Vagina (tissue), 2 donors: ENCODE measurements at regions not wholly inside any gene's neighbourhood (a gene's known extent, or its start where the extent isn't known, plus 50 kb on each side); places are given as distances from the start of the nearest gene placed in this dataset.

ENCODE experiments used
- DNase-seq, 2 donors: peaks; one replicate each; pipeline ENCODE4 v3.0.0-alpha.2; 2017; ENCODE audit errors: extremely low spot score in 2 of 2
- H3K27ac ChIP-seq: fragments of 200-600 bp; sonication (generic); one replicate; pipeline ENCODE4 v1.5.1; 2019
- H3K27me3 ChIP-seq: fragments of 200-600 bp; sonication (generic); one replicate; pipeline ENCODE4 v1.5.1; 2019
- H3K36me3 ChIP-seq, 2 donors: fragments of 200-600 bp; sonication (generic); one replicate each; pipeline ENCODE4 v1.5.1; 2017 to 2019
- H3K4me1 ChIP-seq: fragments of 200-600 bp; sonication (generic); one replicate; pipeline ENCODE4 v1.5.1; 2019
- H3K4me3 ChIP-seq, 2 donors: fragments of 200-600 bp; sonication (generic); 1 replicate in 1 of 2; 2 replicates in 1 of 2; pipeline ENCODE4 v1.5.1; 2016 to 2019
- H3K9me3 ChIP-seq: fragments of 200-600 bp; sonication (generic); one replicate; pipeline ENCODE4 v1.5.1; 2019
- POLR2A ChIP-seq, 2 donors: fragments of 450-650 bp; IDR thresholded peaks; one replicate each; pipeline ENCODE4 v1.6.1; 2017; ENCODE audit warnings: antibody characterized with exemption in 2 of 2, mild to moderate bottlenecking in 2 of 2, moderate library complexity in 2 of 2
- POLR2AphosphoS5 ChIP-seq, 2 donors: sonication (generic); formaldehyde crosslinking; IDR thresholded peaks; one replicate each; pipeline ENCODE4 v1.9.0; 2017; ENCODE audit warnings: antibody characterized with exemption in 2 of 2, mild to moderate bottlenecking in 2 of 2, low read depth in 1 of 2; ENCODE audit not compliant: insufficient read depth in 1 of 2
- intact Hi-C: fragments of 100-400 bp; cut with DNase I; formaldehyde crosslinking; loops from one replicate; pipeline ENCODE4 v1.15.1; 2023
- TF ChIP-seq, protein P1 (sequence below), 3 experiments: fragments of 450-650 bp in 2 of 3; fragments of 200-600 bp in 1 of 3; sonication (generic) in 1 of 3; IDR thresholded peaks; one replicate each; pipeline ENCODE4 v1.5.1; 2017 to 2019; ENCODE audit warnings: antibody characterized with exemption in 3 of 3, mild to moderate bottlenecking in 2 of 3, moderate library complexity in 2 of 3

DNA sequence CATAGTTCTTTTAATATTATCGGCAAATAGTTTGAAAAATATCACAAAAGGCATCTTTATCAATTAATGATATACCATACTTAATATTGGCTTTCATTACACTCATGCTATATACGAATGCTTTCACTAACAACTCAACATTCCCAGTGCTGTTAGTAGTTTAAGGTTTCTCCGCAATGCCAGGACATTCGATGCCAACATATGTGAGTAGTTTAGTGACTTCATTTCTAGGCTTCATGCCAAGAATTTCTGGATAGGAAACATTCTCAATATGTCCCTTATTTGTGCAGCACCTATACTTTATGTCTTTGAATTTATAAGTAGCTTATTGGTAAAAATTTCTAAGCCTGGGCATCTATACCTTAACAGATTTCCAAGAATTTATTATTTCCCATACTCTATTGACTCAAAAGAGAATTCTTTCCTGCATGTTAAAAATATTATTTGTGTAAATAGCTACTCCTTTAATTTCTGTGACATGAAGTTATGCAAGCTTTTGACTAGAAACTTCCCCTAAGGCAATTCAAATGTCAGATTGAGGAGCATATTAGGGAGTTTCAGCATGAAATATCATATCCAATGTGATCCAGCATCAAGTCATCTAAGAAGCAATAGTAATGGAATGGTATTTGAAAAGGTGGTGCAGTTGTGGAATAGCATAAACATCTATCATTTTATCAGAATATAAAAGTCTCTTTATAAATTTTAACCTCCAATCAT, 236.0 kb upstream of the STXBP5 start:
- Histone ChIP-seq H3K4me3 (no peak overlapping the region), H3K36me3 (no peaks in the 10 kb centered on the region), H3K9me3 (peaks cover 6% of the 10 kb centered on the region), H3K27ac (no peak overlapping the region), H3K4me1 (no peaks in the 10 kb centered on the region), H3K27me3 (no peaks in the 10 kb centered on the region)
- DNase-seq: no peak
- intact Hi-C loops: no loop called here
- TF ChIP-seq, protein P1, sequence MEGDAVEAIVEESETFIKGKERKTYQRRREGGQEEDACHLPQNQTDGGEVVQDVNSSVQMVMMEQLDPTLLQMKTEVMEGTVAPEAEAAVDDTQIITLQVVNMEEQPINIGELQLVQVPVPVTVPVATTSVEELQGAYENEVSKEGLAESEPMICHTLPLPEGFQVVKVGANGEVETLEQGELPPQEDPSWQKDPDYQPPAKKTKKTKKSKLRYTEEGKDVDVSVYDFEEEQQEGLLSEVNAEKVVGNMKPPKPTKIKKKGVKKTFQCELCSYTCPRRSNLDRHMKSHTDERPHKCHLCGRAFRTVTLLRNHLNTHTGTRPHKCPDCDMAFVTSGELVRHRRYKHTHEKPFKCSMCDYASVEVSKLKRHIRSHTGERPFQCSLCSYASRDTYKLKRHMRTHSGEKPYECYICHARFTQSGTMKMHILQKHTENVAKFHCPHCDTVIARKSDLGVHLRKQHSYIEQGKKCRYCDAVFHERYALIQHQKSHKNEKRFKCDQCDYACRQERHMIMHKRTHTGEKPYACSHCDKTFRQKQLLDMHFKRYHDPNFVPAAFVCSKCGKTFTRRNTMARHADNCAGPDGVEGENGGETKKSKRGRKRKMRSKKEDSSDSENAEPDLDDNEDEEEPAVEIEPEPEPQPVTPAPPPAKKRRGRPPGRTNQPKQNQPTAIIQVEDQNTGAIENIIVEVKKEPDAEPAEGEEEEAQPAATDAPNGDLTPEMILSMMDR (IDR thresholded peaks at IDR 0.05): no peak
- TF ChIP-seq POLR2AphosphoS5 (IDR thresholded peaks at IDR 0.05; ENCODE audit: insufficient read depth in 1 of 2, low read depth in 1 of 2): no peak
- TF ChIP-seq POLR2A (IDR thresholded peaks at IDR 0.05): no peak

DNA sequence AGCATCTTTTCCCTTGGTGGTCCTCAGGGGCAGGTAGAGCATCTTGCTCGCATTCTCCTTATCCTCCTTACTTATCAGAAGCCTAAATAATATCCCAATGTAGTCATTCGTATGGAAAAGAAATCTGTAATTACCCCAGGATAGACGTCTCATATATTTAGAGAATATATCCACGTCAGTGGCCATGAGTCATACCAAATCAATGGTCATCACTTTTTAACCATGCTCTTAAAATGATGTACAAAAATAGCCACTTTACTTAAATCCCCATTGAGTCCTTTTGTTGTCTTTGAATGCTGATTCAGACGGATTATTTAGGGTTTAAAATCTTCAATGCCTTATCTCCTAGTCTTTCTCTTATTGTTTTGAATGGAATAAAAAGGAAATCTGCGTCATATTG, 231.7 kb upstream of the STXBP5 start:
- Histone ChIP-seq H3K27me3 (no peaks in the 10 kb centered on the region), H3K4me1 (no peaks in the 10 kb centered on the region), H3K36me3 (no peaks in the 10 kb centered on the region), H3K4me3 (no peak overlapping the region), H3K27ac (no peak overlapping the region), H3K9me3 (no peaks in the 10 kb centered on the region)
- TF ChIP-seq, protein P1 (IDR thresholded peaks at IDR 0.05): no peak
- no peak for DNase-seq
- intact Hi-C loops: no loop called here

DNA sequence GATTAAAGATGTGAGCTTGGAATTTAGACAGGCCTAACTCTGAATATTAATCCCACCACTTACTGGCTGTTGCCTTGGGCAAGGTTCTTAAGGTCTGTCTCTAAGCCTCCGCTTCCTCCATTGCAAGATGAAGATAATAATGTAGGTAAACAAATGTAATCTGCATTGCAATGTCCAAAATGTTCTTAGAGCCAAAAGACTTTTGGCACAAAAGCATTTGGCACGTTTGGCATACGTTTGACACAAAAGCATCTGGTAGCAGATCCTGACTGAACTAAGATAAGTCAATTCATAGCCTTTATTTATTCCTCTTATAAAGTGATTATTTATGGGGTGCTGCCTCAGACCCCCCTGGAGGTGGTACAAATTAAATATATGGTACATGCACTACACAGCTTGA, 229.9 kb upstream of the STXBP5 start:
- Histone ChIP-seq H3K9me3 (no peaks in the 10 kb centered on the region), H3K36me3 (no peaks in the 10 kb centered on the region), H3K4me1 (no peaks in the 10 kb centered on the region), H3K4me3 (no peak overlapping the region), H3K27ac (no peak overlapping the region), H3K27me3 (no peaks in the 10 kb centered on the region)
- no peak for DNase-seq
- intact Hi-C loops: no loop called here
- TF ChIP-seq, protein P1 (IDR thresholded peaks at IDR 0.05): no peak
- TF ChIP-seq POLR2AphosphoS5 (IDR thresholded peaks at IDR 0.05; ENCODE audit: insufficient read depth in 1 of 2, low read depth in 1 of 2) (no peak), POLR2A (IDR thresholded peaks at IDR 0.05) (no peak)

DNA sequence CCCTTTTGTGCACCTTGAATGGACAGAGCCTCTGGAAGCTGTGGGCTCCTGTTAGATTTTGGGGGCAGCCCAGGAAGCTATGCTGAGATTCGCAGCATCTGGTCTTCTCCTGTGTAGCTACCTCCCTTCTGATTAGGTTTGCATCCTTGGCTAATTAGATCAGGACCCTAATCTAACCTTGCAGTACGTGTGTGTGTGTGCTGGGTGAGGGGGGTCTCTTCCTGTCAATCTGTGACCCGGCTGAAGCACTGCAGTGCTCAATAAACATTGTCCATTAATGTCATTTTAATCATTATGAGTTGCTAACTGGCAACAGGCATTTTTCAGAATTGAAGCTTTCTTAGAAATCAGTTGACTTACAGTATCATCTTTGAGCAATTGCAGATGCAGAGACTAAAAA, 229.1 kb upstream of the STXBP5 start:
- no peak overlapping the region for H3K27ac ChIP-seq
- TF ChIP-seq, protein P1 (IDR thresholded peaks at IDR 0.05): no peak
- TF ChIP-seq POLR2AphosphoS5 (IDR thresholded peaks at IDR 0.05; ENCODE audit: insufficient read depth in 1 of 2, low read depth in 1 of 2) (no peak), POLR2A (IDR thresholded peaks at IDR 0.05) (no peak)
- no peaks in the 10 kb centered on the region for H3K36me3 ChIP-seq
- no peak overlapping the region for H3K4me3 ChIP-seq
- H3K4me1 ChIP-seq: no peaks in the 10 kb centered on the region
- intact Hi-C loops: no loop called here
- no peaks in the 10 kb centered on the region for H3K9me3 ChIP-seq
- H3K27me3 ChIP-seq: no peaks in the 10 kb centered on the region
- DNase-seq: no peak

DNA sequence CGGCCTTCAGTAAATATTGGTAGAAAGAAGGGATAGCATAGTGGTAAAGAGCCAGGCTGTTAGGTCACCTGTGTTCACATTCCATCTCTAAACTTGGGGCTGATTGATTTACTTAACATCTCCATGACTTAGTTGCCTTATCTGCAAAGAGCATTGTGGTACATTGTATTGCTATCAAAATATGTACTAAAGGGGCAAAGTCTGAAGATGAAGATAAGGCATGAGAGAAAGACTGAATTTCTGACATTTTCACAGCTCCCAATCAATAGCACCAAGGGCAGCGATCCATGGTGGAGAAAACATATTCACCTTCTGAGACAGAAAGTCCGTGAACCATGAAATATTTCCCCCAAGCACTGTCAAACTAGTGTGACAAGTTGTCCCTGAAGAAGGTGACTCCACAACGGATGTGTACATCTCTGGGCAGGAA, 223.3 kb upstream of the STXBP5 start:
- H3K27ac ChIP-seq: no peak overlapping the region
- H3K9me3 ChIP-seq: no peaks in the 10 kb centered on the region
- H3K4me1 ChIP-seq: no peaks in the 10 kb centered on the region
- no peaks in the 10 kb centered on the region for H3K36me3 ChIP-seq
- H3K27me3 ChIP-seq: no peaks in the 10 kb centered on the region
- TF ChIP-seq POLR2AphosphoS5 (IDR thresholded peaks at IDR 0.05; ENCODE audit: insufficient read depth in 1 of 2, low read depth in 1 of 2) (no peak), POLR2A (IDR thresholded peaks at IDR 0.05) (no peak)
- TF ChIP-seq, protein P1 (IDR thresholded peaks at IDR 0.05): no peak
- no peak overlapping the region for H3K4me3 ChIP-seq
- no peak for DNase-seq
- intact Hi-C loops: no loop called here
